Common myeloid progenitor, CD34-positive (primary cell): ENCODE measurements at regions not wholly inside any gene's neighbourhood (a gene's known extent, or its start where the extent isn't known, plus 50 kb on each side); places are given as distances from the start of the nearest gene placed in this dataset.
A peak's percentile ranks its signal among the peaks of the same experiment; 100 is the strongest.
"Not testable (repeated sequence)": the region's sequence is repeated elsewhere in the genome, so short reads cannot be mapped to it uniquely, and the experiment has no call there.

Experiments used
- CTCF ChIA-PET: fragments of 350-600 bp; sonication (Branson Sonifier 250); formaldehyde crosslinking; loops from one replicate; lab custom pipeline; 2021; ENCODE audit warnings: antibody characterized with exemption; lab: Charles Lee
- POLR2A ChIA-PET: fragments of 350-600 bp; sonication (Branson Sonifier 250); formaldehyde crosslinking; loops from one replicate; lab custom pipeline; 2021; ENCODE audit warnings: antibody characterized with exemption; lab: Charles Lee
- DNase-seq, 3 donors: peaks; one replicate each; pipeline versions ENCODE4 v3.0.0 to v3.0.0-alpha.2; 2013
- H3K27ac ChIP-seq, 2 experiments: 1 replicate in 1 of 2; 2 replicates in 1 of 2; pipeline ENCODE4 v1.7.0; 2013; ENCODE audit warnings: inconsistent platforms in 2 of 2, low read length in 2 of 2, mild to moderate bottlenecking in 2 of 2, low read depth in 1 of 2, moderate library complexity in 1 of 2; ENCODE audit not compliant: severe bottlenecking in 2 of 2, insufficient read depth in 1 of 2, poor library complexity in 1 of 2
- H3K27me3 ChIP-seq, 5 experiments: replicated peaks in 2 of 5; 1 replicate in 3 of 5; 2 replicates in 2 of 5; pipeline versions ENCODE4 v1.6.1 to v1.7.0; 2013; ENCODE audit warnings: low read length in 4 of 5, mild to moderate bottlenecking in 2 of 5, moderate library complexity in 2 of 5, inconsistent platforms in 1 of 5; ENCODE audit not compliant: insufficient read depth in 5 of 5, control insufficient read depth in 4 of 5
- H3K36me3 ChIP-seq, 4 experiments: 1 replicate in 2 of 4; 2 replicates in 2 of 4; pipeline versions ENCODE4 v1.6.1 to v1.7.0; 2013; ENCODE audit warnings: low read length in 3 of 4, control low read depth in 1 of 4, mild to moderate bottlenecking in 1 of 4; ENCODE audit not compliant: control insufficient read depth in 4 of 4, insufficient read depth in 4 of 4
- H3K4me1 ChIP-seq, 4 experiments: 1 replicate in 3 of 4; 2 replicates in 1 of 4; pipeline versions ENCODE4 v1.6.1 to v1.7.1; 2013; ENCODE audit warnings: low read length in 3 of 4, mild to moderate bottlenecking in 3 of 4, control low read depth in 1 of 4, inconsistent platforms in 1 of 4, moderate library complexity in 1 of 4; ENCODE audit not compliant: control insufficient read depth in 4 of 4, insufficient read depth in 4 of 4; ENCODE audit errors: control extremely low read depth in 1 of 4
- H3K4me3 ChIP-seq, 7 experiments: 1 replicate in 4 of 7; 2 replicates in 3 of 7; pipeline versions ENCODE4 v1.5.1 to v1.7.0; 2013; ENCODE audit warnings: mild to moderate bottlenecking in 7 of 7, low read length in 6 of 7, moderate library complexity in 6 of 7, inconsistent platforms in 2 of 7, low read depth in 2 of 7, control low read depth in 1 of 7; ENCODE audit not compliant: insufficient read depth in 4 of 7, control insufficient read depth in 1 of 7; ENCODE audit errors: extremely low read depth in 1 of 7
- H3K9me3 ChIP-seq, 5 experiments: 1 replicate in 4 of 5; 2 replicates in 1 of 5; pipeline versions ENCODE4 v1.6.1 to v1.7.1; 2013; ENCODE audit warnings: low read length in 4 of 5, mild to moderate bottlenecking in 2 of 5, inconsistent platforms in 1 of 5, low read depth in 1 of 5, moderate library complexity in 1 of 5; ENCODE audit not compliant: control insufficient read depth in 4 of 5, insufficient read depth in 2 of 5; ENCODE audit errors: control extremely low read depth in 1 of 5
- whole genome bisulfite sequencing: methylation state at CpG from one replicate; pipeline ENCODE4 v1.1.5; 2013; ENCODE audit not compliant: insufficient coverage; 5-methylcytosine and 5-hydroxymethylcytosine counted together

DNA sequence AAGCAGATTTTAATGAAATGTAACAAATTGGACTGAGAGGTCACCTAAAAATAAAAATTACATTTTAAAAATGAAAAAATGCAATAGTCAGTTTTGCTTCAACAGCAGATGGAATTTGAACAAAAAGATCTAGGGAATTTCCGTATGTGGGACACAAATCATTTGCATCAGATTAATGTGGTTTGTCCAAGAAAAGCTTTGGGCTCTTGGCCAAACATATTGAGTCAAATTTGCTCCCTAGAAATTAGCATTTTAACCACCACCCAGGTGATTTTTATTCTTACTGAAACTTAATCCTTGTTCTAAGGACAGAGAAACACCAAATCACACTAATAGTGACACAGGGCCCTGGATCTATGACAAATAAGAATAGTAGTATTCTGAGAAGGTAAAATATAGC is 1477.8 kb downstream of the FAM181B start:
- 43% methylated on average over 1 of the region's 1 CpG for WGBS
- no peaks in the 10 kb centered on the region for H3K9me3 ChIP-seq
- POLR2A ChIA-PET: no interaction called here

DNA sequence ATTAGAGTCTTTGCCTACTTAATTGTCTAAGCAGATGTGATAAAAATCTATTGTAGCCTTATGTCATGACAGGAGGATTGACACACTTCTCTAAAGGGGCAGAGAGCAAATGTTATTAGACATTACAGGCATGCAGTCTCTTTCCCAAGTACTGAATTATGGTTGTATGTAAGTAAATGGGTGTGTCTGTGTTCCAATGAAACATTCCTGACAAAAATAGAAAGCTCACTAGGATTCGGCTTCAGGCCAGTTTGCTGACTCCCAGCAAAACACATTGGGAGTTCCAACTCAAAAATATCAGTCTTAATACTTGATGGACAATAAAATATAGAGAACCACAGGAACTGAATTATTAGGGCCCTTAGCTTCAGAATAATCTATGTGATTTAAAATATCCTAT is 1480.4 kb downstream of the FAM181B start:
- no CpG with 5 or more reads among the region's 1 CpG for WGBS
- no peaks in the 10 kb centered on the region for H3K27me3 ChIP-seq
- H3K27ac ChIP-seq: no peak overlapping the region
- DNase-seq: no peak
- no peaks in the 10 kb centered on the region for H3K4me1 ChIP-seq
- ChIA-PET POLR2A (no interaction called here), CTCF (no interaction called here)
- H3K4me3 ChIP-seq: no peak overlapping the region
- no peaks in the 10 kb centered on the region for H3K36me3 ChIP-seq
- H3K9me3 ChIP-seq: no peaks in the 10 kb centered on the region

More for the DNA sequence above, 1477.8 kb downstream of the FAM181B start:
- Histone ChIP-seq H3K36me3 (no peaks in the 10 kb centered on the region), H3K27me3 (no peaks in the 10 kb centered on the region), H3K4me3 (no peak overlapping the region), H3K4me1 (no peaks in the 10 kb centered on the region), H3K27ac (no peak overlapping the region)
- CTCF ChIA-PET: no interaction called here
- no peak for DNase-seq

DNA sequence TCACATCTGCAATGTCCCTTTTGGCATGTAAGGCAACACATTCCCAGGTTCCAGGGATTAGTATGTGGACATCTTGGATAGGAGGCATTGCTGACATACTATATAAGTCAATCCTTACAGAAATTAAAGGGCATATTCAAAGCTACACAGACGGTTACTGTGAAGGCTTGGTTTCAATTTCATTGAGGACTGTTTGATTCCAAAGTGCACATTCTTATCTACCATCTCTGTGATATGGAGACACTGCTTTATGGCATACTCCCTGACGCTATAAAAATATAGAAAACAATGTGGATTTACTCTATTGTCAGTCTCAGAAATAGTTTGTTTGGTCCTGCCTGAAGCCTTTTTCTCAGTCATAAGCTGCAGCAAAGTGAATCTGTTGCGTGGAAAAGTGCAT is 1486.7 kb downstream of the FAM181B start:
- Histone ChIP-seq H3K27me3 (no peaks in the 10 kb centered on the region), H3K4me3 (no peak overlapping the region), H3K9me3 (no peaks in the 10 kb centered on the region), H3K4me1 (no peaks in the 10 kb centered on the region), H3K27ac (no peak overlapping the region), H3K36me3 (no peaks in the 10 kb centered on the region)
- ChIA-PET CTCF (no interaction called here), POLR2A (no interaction called here)
- WGBS: 87% methylated on average over 3 of the region's 3 CpGs
- DNase-seq: no peak

DNA sequence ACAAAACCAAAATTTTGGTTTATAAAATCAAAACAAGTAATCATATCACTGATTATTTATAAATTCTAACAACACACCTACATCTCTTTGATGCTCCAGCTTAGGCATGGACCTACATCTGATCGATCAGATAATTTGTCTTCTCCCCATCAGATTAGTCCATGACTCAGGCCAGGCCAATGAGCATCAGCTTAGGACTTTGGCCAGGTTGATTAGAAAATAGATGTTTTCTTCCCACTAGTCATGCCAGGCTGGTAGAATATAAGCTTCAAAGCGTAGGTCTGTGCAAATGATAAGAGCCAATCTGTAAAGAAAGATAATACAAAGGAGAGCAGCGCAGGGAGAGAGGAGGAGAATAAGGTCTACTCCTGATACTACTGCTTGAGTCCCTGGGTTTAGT is 1487.9 kb downstream of the FAM181B start:
- ChIA-PET CTCF (no interaction called here), POLR2A (no interaction called here)
- 100% methylated on average over 3 of the region's 3 CpGs for WGBS
- Histone ChIP-seq H3K4me1 (no peaks in the 10 kb centered on the region), H3K27me3 (no peaks in the 10 kb centered on the region), H3K36me3 (no peaks in the 10 kb centered on the region), H3K4me3 (no peak overlapping the region), H3K9me3 (no peaks in the 10 kb centered on the region), H3K27ac (no peak overlapping the region)
- DNase-seq: no peak

DNA sequence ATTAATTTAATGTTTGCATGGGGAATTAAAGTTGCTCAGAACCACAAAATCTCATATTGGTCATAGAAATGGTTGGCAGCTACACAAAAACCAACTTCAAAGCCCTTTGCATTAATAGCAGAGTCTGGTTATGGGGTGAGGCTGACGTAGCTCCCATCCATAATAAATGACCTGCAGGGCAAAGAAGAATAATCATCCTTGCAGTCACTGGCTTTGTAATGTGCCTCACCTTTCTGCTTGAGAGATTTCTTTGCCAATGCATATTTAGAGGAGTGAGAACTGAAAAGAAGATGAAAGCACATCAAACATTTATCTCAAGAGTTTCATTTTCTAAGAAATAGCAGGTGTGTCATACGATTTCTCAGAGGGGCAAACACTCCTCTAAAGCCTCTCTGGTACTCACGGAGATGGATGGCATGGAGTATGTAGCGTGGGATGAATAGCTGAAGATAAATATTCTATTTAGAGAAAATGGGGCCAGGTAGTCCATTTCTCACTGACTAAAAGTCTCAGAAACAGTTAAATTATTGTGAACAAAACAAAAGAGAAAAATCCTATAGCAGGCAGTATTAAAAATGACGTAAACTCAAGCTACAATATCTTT is 1491.9 kb downstream of the FAM181B start:
- ChIA-PET CTCF (interaction anchor here (1.3 kb wide), 1 partner anchor 1787 kb away, joined by 3 read pairs; no protein-coding TSS in a partner anchor), POLR2A (no interaction called here)
- Histone ChIP-seq H3K9me3 (no peaks in the 10 kb centered on the region), H3K27me3 (no peaks in the 10 kb centered on the region), H3K36me3 (no peaks in the 10 kb centered on the region), H3K4me3 (no peak overlapping the region), H3K4me1 (no peaks in the 10 kb centered on the region), H3K27ac (no peak overlapping the region)
- WGBS: 100% methylated on average over 1 of the region's 5 CpGs
- DNase-seq: no peak

DNA sequence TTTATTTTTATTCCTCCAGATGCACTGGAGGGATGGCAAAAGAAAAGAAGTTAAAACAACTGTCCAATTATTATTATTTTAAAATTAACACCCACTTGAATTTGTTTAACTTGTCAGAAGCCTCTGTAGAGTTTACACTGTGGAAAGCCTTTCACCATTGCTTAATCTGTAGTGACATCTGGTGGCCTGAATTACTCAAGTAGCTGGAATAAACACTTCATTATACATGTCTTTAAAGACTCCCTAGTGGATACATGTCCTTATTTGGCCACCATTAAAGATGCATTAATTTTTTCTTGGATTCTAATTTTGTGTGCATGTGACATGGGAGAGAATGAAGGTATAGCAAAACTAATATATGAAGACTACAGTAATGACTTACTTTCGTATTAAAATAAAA is 1496.5 kb downstream of the FAM181B start:
- no CpG with 5 or more reads among the region's 1 CpG for WGBS
- ChIA-PET CTCF (interaction anchor here (0.7 to 2.0 kb wide), 3 partner anchors 10 to 1836 kb away, joined by 3 to 8 read pairs (median 3); no protein-coding TSS in a partner anchor), POLR2A (no interaction called here)
- Histone ChIP-seq H3K4me1 (peaks cover 0 to 3% (median 0%) of the 10 kb centered on the region in 4 experiments), H3K36me3 (no peaks in the 10 kb centered on the region), H3K4me3 (no peak overlapping the region), H3K27me3 (no peaks in the 10 kb centered on the region), H3K9me3 (no peaks in the 10 kb centered on the region), H3K27ac (no peak overlapping the region)
- DNase-seq: peak; percentile 39 to 71 (median 67)

DNA sequence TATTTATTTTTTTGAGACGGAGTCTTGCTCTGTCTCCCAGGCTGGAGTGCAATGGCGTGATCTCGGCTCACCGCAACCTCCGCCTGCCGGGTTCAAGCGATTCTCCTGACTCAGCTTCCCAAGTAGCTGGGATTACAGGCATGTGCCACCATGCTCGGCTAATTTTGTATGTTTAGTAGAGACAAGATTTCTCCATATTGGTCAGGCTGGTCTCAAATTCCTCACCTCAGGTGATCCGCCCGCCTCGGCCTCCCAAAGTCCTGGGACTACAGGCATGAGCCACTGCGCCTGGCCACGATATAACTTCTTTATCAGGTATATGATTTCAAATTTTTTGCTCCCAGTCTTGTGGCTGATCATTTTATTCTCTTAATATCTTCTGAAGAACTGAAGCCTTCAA is 1506.3 kb downstream of the FAM181B start:
- POLR2A ChIA-PET: interaction anchor here (0.6 kb wide), 1 partner anchor 154 kb away, joined by 3 read pairs; no protein-coding TSS in a partner anchor
- not testable (repeated sequence) for H3K4me3 ChIP-seq, H3K36me3 ChIP-seq, DNase-seq, H3K27ac ChIP-seq, H3K4me1 ChIP-seq, H3K9me3 ChIP-seq, H3K27me3 ChIP-seq
- WGBS: 98% methylated on average over 7 of the region's 13 CpGs
- CTCF ChIA-PET: interaction anchor here (1.0 kb wide), 1 partner anchor 10 kb away, joined by 3 read pairs; no protein-coding TSS in a partner anchor
